ENCODE measurements at regions not wholly inside any gene's neighbourhood (a gene's known extent, or its start where the extent isn't known, plus 50 kb on each side); places are given as distances from the start of the nearest gene placed in this dataset.
"Not testable (repeated sequence)": the region's sequence is repeated elsewhere in the genome, so short reads cannot be mapped to it uniquely, and the experiment has no call there.

DNA sequence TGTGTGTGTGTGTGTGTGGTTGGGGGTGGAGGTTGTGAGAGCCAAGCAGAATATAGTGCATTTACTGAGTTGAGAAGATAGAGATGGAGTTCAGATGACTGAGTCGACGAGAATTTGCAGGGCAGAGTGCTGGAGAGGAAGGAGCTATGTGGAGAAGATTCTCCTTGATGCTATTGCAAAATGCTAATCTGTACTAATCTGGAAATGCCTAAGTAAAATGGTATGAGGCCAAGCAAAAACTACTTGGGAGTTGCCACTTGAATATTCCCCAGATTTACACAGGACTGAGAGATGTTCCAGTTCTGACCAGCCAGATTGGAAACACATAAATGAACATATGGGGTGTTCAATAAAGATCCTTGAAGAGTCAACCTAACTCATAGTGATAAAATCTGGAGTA, 316.4 kb downstream of the NSUN3 start:
- H3K36me3 ChIP-seq (ENCODE audit: control insufficient read depth, insufficient read depth, low read length), result no peaks in the 10 kb centered on the region
- H3K9ac ChIP-seq (ENCODE audit: low read depth, low read length), result no peak overlapping the region

DNA sequence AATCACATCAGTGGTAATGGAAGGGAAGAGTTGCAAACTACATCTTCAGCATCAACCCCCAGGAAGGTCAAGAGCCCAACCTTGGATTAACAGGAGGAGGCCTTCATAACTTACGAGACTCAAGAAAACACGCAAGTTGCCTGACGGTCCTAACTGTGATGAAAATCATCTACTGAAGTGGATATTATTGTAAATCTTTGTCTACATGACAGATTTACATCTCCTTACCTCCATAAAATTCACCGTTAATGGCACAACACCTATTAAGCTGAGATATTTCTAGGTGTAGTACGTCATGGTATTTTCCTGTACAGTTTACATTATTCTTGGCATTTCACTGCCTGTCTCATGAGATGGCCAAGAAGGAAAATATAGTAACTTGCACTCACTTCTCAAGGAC, 332.0 kb downstream of the NSUN3 start:
- Histone ChIP-seq H3K4me3 (ENCODE audit: low read depth, low read length) (no peak overlapping the region), H3K4me1 (ENCODE audit: control insufficient read depth, insufficient read depth, low read length) (no peaks in the 10 kb centered on the region), H3K27me3 (ENCODE audit: control insufficient read depth, insufficient read depth, low read length) (no peaks in the 10 kb centered on the region), H3K9me3 (ENCODE audit: control insufficient read depth, insufficient read depth, low read length) (no peaks in the 10 kb centered on the region), H3K36me3 (ENCODE audit: control insufficient read depth, insufficient read depth, low read length) (no peaks in the 10 kb centered on the region), H3K9ac (ENCODE audit: low read depth, low read length) (no peak overlapping the region)

More for the DNA sequence above, 316.4 kb downstream of the NSUN3 start:
- H3K4me1 ChIP-seq (ENCODE audit: control insufficient read depth, insufficient read depth, low read length), result peaks cover 11% of the 10 kb centered on the region
- H3K9me3 ChIP-seq (ENCODE audit: control insufficient read depth, insufficient read depth, low read length), result no peaks in the 10 kb centered on the region
- no peaks in the 10 kb centered on the region for H3K27me3 ChIP-seq (ENCODE audit: control insufficient read depth, insufficient read depth, low read length)
- H3K4me3 ChIP-seq (ENCODE audit: low read depth, low read length), result no peak overlapping the region

GRCh38 chr3:94395851-94396250, 333.0 kb downstream of the NSUN3 start:
- Histone ChIP-seq H3K36me3 (ENCODE audit: control insufficient read depth, insufficient read depth, low read length) (no peaks in the 10 kb centered on the region), H3K27me3 (ENCODE audit: control insufficient read depth, insufficient read depth, low read length) (no peaks in the 10 kb centered on the region), H3K9ac (ENCODE audit: low read depth, low read length) (no peak overlapping the region), H3K4me1 (ENCODE audit: control insufficient read depth, insufficient read depth, low read length) (no peaks in the 10 kb centered on the region), H3K9me3 (ENCODE audit: control insufficient read depth, insufficient read depth, low read length) (no peaks in the 10 kb centered on the region), H3K4me3 (ENCODE audit: low read depth, low read length) (no peak overlapping the region)

DNA sequence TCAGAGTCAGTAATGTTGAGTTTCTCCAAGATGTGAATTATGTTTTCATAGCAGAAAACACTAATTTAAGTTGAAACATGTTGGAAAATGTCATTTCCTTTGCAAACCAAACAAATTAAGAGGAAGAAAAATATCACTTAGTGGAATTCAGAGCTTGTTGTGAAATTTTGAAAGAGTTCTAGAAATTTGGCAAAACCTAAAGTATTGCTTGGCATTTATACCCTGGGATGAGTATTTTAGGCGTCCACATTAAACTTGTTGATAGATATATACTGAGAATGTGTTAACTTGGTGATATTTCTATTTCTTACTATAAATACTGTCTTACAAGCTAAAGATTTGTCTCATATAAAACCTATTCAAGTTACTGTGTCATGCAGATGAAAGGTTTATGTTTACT, 335.2 kb downstream of the NSUN3 start:
- no peak overlapping the region for H3K9ac ChIP-seq (ENCODE audit: low read depth, low read length)
- H3K4me3 ChIP-seq (ENCODE audit: low read depth, low read length), result no peak overlapping the region
- H3K36me3 ChIP-seq (ENCODE audit: control insufficient read depth, insufficient read depth, low read length), result no peaks in the 10 kb centered on the region
- no peaks in the 10 kb centered on the region for H3K9me3 ChIP-seq (ENCODE audit: control insufficient read depth, insufficient read depth, low read length)
- H3K27me3 ChIP-seq (ENCODE audit: control insufficient read depth, insufficient read depth, low read length), result no peaks in the 10 kb centered on the region
- H3K4me1 ChIP-seq (ENCODE audit: control insufficient read depth, insufficient read depth, low read length), result no peaks in the 10 kb centered on the region

DNA sequence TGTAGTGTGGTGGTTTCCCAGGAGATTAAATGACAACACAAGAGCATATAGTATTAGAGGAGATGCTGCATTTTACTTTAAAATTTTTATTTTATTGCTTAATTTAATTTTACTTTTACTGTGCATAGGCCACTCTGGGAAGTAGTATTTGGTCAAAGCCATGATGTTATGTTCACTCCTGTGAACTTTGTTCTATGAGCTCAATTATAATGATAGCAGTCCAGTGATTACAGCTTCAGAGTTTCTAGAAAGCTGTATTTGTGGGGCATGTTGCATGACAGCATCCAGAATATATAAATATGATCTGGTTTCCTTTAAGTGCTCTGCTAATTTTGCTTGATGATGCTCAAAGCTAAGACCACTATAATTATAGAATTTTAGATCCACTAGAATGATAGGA, 338.6 kb downstream of the NSUN3 start:
- Histone ChIP-seq H3K27me3 (ENCODE audit: control insufficient read depth, insufficient read depth, low read length) (no peaks in the 10 kb centered on the region), H3K9me3 (ENCODE audit: control insufficient read depth, insufficient read depth, low read length) (no peaks in the 10 kb centered on the region), H3K36me3 (ENCODE audit: control insufficient read depth, insufficient read depth, low read length) (no peaks in the 10 kb centered on the region), H3K9ac (ENCODE audit: low read depth, low read length) (no peak overlapping the region), H3K4me1 (ENCODE audit: control insufficient read depth, insufficient read depth, low read length) (no peaks in the 10 kb centered on the region), H3K4me3 (ENCODE audit: low read depth, low read length) (no peak overlapping the region)

DNA sequence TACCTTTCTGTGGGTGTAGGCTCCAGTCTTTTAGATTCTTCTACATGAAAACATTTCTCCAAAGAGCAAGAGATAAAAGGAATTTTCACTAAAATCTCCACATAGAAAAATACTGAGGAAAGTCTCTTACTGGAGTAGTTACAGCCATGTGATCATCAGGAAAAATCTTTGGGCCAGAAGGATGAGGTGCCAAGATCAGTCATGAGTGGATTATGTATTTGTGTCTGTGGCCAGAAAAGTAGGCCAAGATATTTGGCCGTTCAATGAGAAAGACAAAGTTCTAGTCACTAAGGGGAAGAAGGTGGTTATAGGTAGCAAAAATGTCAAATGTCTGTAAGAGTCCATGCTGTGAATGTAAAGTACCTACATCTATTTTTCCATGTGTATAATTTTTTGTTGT, 339.3 kb downstream of the NSUN3 start:
- no peak overlapping the region for H3K9ac ChIP-seq (ENCODE audit: low read depth, low read length)

DNA sequence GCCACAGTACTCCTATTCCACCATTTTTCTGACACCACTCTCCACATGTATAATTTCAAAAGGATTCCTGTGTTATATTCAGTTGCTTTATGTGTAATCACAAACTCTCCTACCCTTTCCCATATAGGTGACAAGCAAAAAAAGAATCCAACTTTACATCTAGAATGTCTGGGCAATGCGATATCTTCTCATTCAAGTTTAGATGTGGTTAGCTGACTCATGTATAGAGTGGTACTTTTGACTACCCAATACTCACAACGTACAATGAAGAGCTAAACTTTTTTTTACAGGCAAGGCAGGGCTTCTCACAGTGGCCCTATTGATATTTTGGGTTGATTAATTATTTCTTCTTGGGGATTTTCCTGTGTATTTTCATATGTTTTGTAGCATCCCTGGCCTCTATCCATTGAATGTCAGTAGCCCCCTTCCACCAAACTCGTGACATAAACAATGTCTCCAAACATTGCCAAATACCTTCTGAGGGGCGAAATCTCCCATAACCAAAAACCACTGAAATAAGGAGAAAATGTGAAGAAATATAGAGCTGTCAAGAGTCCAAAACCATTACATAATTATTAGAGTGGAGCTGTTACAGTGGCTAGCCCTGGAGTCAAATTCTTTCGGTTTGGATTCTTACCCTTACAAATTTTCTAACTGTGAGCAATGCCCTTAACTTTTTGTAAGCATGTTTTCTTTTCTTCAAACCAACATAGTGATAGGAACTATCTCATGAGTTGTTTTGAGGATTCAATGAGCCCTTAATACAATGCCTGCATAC, 342.6 kb downstream of the NSUN3 start:
- Histone ChIP-seq H3K36me3 (ENCODE audit: control insufficient read depth, insufficient read depth, low read length) (no peaks in the 10 kb centered on the region), H3K27me3 (ENCODE audit: control insufficient read depth, insufficient read depth, low read length) (no peaks in the 10 kb centered on the region), H3K9ac (ENCODE audit: low read depth, low read length) (no peak overlapping the region), H3K4me3 (ENCODE audit: low read depth, low read length) (no peak overlapping the region), H3K4me1 (ENCODE audit: control insufficient read depth, insufficient read depth, low read length) (no peaks in the 10 kb centered on the region), H3K9me3 (ENCODE audit: control insufficient read depth, insufficient read depth, low read length) (no peaks in the 10 kb centered on the region)

More for the DNA sequence above, 339.3 kb downstream of the NSUN3 start:
- Histone ChIP-seq H3K27me3 (ENCODE audit: control insufficient read depth, insufficient read depth, low read length) (no peaks in the 10 kb centered on the region), H3K36me3 (ENCODE audit: control insufficient read depth, insufficient read depth, low read length) (no peaks in the 10 kb centered on the region), H3K9me3 (ENCODE audit: control insufficient read depth, insufficient read depth, low read length) (no peaks in the 10 kb centered on the region), H3K4me1 (ENCODE audit: control insufficient read depth, insufficient read depth, low read length) (no peaks in the 10 kb centered on the region), H3K4me3 (ENCODE audit: low read depth, low read length) (no peak overlapping the region)

GRCh38 chr3:94406595-94406994, 343.7 kb downstream of the NSUN3 start:
- H3K4me3 ChIP-seq (ENCODE audit: low read depth, low read length), result no peak overlapping the region
- H3K27me3 ChIP-seq (ENCODE audit: control insufficient read depth, insufficient read depth, low read length), result no peaks in the 10 kb centered on the region
- no peaks in the 10 kb centered on the region for H3K36me3 ChIP-seq (ENCODE audit: control insufficient read depth, insufficient read depth, low read length)
- no peaks in the 10 kb centered on the region for H3K9me3 ChIP-seq (ENCODE audit: control insufficient read depth, insufficient read depth, low read length)
- H3K9ac ChIP-seq (ENCODE audit: low read depth, low read length), result no peak overlapping the region
- H3K4me1 ChIP-seq (ENCODE audit: control insufficient read depth, insufficient read depth, low read length), result no peaks in the 10 kb centered on the region

DNA sequence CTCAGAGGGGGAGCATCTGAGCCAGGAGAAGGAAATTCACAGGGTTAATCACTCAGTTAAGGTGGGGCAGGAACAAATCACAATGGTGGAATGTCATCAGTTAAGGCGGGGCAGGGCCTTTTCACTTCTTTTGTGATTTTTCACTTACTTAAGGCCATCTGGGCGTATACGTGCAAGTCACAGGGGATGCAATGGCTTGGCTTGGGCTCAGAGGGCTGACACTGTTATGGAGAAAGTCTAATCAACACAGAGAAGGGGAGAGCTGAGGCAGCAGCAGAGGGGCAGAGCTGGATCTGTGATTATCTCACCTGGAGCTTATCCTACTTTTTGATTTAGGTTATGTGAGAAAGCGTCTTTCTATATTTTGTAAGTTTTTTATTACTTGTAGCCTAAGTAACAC, 350.1 kb downstream of the NSUN3 start:
- H3K36me3 ChIP-seq (ENCODE audit: control insufficient read depth, insufficient read depth, low read length); H3K4me1 ChIP-seq (ENCODE audit: control insufficient read depth, insufficient read depth, low read length); H3K27me3 ChIP-seq (ENCODE audit: control insufficient read depth, insufficient read depth, low read length); H3K9ac ChIP-seq (ENCODE audit: low read depth, low read length); H3K4me3 ChIP-seq (ENCODE audit: low read depth, low read length); H3K9me3 ChIP-seq (ENCODE audit: control insufficient read depth, insufficient read depth, low read length): not testable (repeated sequence)

- Histone ChIP-seq H3K27me3 (ENCODE audit: control insufficient read depth, insufficient read depth, low read length) (no peaks in the 10 kb centered on the region), H3K4me3 (ENCODE audit: low read depth, low read length) (no peak overlapping the region), H3K9ac (ENCODE audit: low read depth, low read length) (no peak overlapping the region), H3K36me3 (ENCODE audit: control insufficient read depth, insufficient read depth, low read length) (no peaks in the 10 kb centered on the region), H3K9me3 (ENCODE audit: control insufficient read depth, insufficient read depth, low read length) (no peaks in the 10 kb centered on the region), H3K4me1 (ENCODE audit: control insufficient read depth, insufficient read depth, low read length) (peaks cover 9% of the 10 kb centered on the region)
These were observed 350.7 kb downstream of the NSUN3 start for GRCh38 chr3:94413336-94414108.

DNA sequence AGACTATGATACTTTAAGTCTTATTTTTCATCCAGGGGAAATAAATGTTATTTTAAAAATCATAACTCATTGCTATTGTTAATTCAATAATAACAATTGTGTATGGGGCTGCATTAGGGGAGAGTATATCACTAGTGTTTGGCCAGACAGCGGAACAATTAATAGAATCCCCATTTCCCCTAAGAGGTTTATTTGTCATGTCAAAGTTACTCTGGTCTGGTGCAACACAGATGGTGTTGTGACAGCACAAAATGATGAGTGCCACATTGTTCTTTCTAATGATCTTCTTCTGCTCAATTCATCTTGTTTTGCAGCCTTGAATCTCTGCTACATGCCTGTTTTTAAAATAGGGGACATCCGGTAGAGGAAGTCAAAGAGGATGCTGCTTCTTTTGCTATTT, 351.6 kb downstream of the NSUN3 start:
- Histone ChIP-seq H3K36me3 (ENCODE audit: control insufficient read depth, insufficient read depth, low read length) (no peaks in the 10 kb centered on the region), H3K9me3 (ENCODE audit: control insufficient read depth, insufficient read depth, low read length) (no peaks in the 10 kb centered on the region), H3K4me3 (ENCODE audit: low read depth, low read length) (no peak overlapping the region), H3K9ac (ENCODE audit: low read depth, low read length) (no peak overlapping the region), H3K4me1 (ENCODE audit: control insufficient read depth, insufficient read depth, low read length) (peaks cover 9% of the 10 kb centered on the region), H3K27me3 (ENCODE audit: control insufficient read depth, insufficient read depth, low read length) (no peaks in the 10 kb centered on the region)

DNA sequence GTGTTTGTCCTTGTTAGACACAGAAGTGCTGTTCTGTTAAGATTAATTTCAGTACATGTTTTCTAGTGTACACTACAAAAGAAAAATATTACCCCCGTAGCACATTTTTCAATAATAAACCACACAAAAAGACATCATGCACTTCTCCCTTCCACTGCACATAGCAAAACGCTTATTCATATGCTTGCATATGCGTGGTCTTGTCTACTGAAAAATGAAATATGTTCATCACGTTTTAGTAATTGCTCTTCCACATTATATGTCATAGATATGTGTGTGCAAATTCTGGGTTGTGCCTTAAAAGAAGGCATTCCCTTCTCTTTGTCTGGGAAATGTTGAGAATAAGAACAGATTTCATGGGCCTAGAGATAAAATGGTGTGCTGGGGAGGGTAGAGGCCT, 353.9 kb downstream of the NSUN3 start:
- Histone ChIP-seq H3K36me3 (ENCODE audit: control insufficient read depth, insufficient read depth, low read length) (no peaks in the 10 kb centered on the region), H3K9ac (ENCODE audit: low read depth, low read length) (no peak overlapping the region), H3K9me3 (ENCODE audit: control insufficient read depth, insufficient read depth, low read length) (no peaks in the 10 kb centered on the region), H3K4me3 (ENCODE audit: low read depth, low read length) (no peak overlapping the region), H3K27me3 (ENCODE audit: control insufficient read depth, insufficient read depth, low read length) (no peaks in the 10 kb centered on the region), H3K4me1 (ENCODE audit: control insufficient read depth, insufficient read depth, low read length) (peaks cover 9% of the 10 kb centered on the region)
